ENCODE measurements at regions not wholly inside any gene's neighbourhood (a gene's known extent, or its start where the extent isn't known, plus 50 kb on each side); places are given as distances from the start of the nearest gene placed in this dataset.

DNA sequence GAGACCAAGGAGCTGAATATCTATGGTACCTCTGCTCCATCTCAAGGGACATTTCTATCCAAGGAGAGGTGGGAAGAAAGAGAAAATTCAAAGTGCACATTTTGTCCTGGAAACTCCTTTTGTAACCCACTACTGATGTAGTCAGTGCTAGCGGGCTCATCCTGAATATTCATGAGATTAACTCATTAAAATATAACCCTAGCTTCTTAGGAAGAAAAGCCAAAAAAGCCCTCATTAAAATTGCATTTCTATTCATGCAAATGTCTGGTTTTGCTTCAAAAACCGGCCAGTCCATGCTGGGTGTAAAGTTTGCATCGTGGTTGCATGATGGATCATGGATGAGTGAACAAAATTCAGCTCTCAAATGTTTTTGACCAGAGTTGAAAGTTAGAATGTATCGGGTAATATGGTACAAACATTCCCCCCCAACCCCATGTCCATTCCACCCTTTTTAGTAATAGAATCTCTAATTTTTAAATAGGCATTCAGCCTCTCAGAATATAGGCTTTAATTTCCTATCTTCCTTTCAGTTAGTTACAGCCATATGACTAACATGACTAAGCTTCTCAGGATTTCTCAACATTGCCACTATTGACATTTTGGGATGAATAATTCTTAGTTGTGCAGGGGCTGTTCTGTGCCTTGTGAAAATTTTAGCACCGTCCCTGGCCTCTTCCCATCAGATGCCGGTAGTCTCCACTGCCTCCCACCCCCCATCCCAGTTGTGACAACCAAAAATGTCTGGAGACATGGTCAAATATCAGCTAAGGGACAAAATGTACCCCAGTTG is 104.2 kb upstream of the RND3 start:
- no peak for TF ChIP-seq POLR2AphosphoS5 (IDR thresholded peaks at IDR 0.05; ENCODE audit: borderline replicate concordance, low read depth, low read length)
- TF ChIP-seq EZH2 (IDR thresholded peaks at IDR 0.05), result no peak
- TF ChIP-seq FOXP2 (optimal IDR thresholded peaks at IDR 0.05; ENCODE audit: control extremely low read depth, extremely low read length, insufficient read depth), result no peak
